ENCODE measurements at regions not wholly inside any gene's neighbourhood (a gene's known extent, or its start where the extent isn't known, plus 50 kb on each side); places are given as distances from the start of the nearest gene placed in this dataset.
A peak's percentile ranks its signal among the peaks of the same experiment; 100 is the strongest.

GRCh38 chr10:2734603-2735002 lies 332.7 kb upstream of the PFKP start:
- DNase-seq (ENCODE audit: low spot score) = no peak
- H3K79me2 ChIP-seq (replicated peaks; ENCODE audit: insufficient read depth) = no peaks in the 10 kb centered on the region
- peaks cover 5% of the 10 kb centered on the region; the same call in 2 of the 3 replicates for H3K4me1 Mint-ChIP-seq
- no peaks in the 10 kb centered on the region for H3F3A ChIP-seq (replicated peaks; ENCODE audit: low read depth)
- H3K9me3 Mint-ChIP-seq = peaks cover 3% of the 10 kb centered on the region; the same call in 2 of the 3 replicates
- no peaks in the 10 kb centered on the region for H3K36me3 Mint-ChIP-seq (ENCODE audit: low read depth)
- H3K4me3 ChIP-seq = no peak overlapping the region
- H2AFZ ChIP-seq = peak overlapping the region; percentile 76; the same call in 1 of the 2 replicates
- H3K27me3 ChIP-seq (ENCODE audit: insufficient read depth) = no peaks in the 10 kb centered on the region
- TF ChIP-seq JUNB (IDR thresholded peaks at IDR 0.05; ENCODE audit: unreplicated experiment) = no peak
- TF ChIP-seq CREB1 (CRISPR knock-in tag; IDR thresholded peaks at IDR 0.05; ENCODE audit: low read depth) = no peak
- TF ChIP-seq, protein P1, sequence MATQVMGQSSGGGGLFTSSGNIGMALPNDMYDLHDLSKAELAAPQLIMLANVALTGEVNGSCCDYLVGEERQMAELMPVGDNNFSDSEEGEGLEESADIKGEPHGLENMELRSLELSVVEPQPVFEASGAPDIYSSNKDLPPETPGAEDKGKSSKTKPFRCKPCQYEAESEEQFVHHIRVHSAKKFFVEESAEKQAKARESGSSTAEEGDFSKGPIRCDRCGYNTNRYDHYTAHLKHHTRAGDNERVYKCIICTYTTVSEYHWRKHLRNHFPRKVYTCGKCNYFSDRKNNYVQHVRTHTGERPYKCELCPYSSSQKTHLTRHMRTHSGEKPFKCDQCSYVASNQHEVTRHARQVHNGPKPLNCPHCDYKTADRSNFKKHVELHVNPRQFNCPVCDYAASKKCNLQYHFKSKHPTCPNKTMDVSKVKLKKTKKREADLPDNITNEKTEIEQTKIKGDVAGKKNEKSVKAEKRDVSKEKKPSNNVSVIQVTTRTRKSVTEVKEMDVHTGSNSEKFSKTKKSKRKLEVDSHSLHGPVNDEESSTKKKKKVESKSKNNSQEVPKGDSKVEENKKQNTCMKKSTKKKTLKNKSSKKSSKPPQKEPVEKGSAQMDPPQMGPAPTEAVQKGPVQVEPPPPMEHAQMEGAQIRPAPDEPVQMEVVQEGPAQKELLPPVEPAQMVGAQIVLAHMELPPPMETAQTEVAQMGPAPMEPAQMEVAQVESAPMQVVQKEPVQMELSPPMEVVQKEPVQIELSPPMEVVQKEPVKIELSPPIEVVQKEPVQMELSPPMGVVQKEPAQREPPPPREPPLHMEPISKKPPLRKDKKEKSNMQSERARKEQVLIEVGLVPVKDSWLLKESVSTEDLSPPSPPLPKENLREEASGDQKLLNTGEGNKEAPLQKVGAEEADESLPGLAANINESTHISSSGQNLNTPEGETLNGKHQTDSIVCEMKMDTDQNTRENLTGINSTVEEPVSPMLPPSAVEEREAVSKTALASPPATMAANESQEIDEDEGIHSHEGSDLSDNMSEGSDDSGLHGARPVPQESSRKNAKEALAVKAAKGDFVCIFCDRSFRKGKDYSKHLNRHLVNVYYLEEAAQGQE (IDR thresholded peaks at IDR 0.05; ENCODE audit: unreplicated experiment) = no peak
- TF ChIP-seq STAT1 (IDR thresholded peaks at IDR 0.05; ENCODE audit: unreplicated experiment) = no peak
- no peak for TF ChIP-seq ZNF114 (CRISPR knock-in tag; IDR thresholded peaks at IDR 0.05)
- TF ChIP-seq ZNF331 (CRISPR knock-in tag; IDR thresholded peaks at IDR 0.05; ENCODE audit: low read depth) = no peak
- H3K27me3 Mint-ChIP-seq (ENCODE audit: insufficient read depth, low read depth, poor library complexity) = no peaks in the 10 kb centered on the region
- 0 out of 2 replicates have a peak, but pooled peaks cover 7% of the 10 kb centered on the region for H3K4me1 ChIP-seq (ENCODE audit: insufficient read depth)
- H3K27ac Mint-ChIP-seq = no peak overlapping the region
- H3K4me3 Mint-ChIP-seq = no peak overlapping the region
- H3K4me2 ChIP-seq = no peak overlapping the region
- H4K20me1 ChIP-seq (replicated peaks; ENCODE audit: insufficient read depth) = no peaks in the 10 kb centered on the region
- no peak for ATAC-seq
- H3K27ac ChIP-seq (ENCODE audit: low read depth) = no peak overlapping the region
- peaks cover 4% of the 10 kb centered on the region; the same call in 1 of the 2 replicates for H3K9me2 ChIP-seq (ENCODE audit: insufficient read depth)
- H3K36me3 ChIP-seq (ENCODE audit: insufficient read depth) = no peaks in the 10 kb centered on the region

DNA sequence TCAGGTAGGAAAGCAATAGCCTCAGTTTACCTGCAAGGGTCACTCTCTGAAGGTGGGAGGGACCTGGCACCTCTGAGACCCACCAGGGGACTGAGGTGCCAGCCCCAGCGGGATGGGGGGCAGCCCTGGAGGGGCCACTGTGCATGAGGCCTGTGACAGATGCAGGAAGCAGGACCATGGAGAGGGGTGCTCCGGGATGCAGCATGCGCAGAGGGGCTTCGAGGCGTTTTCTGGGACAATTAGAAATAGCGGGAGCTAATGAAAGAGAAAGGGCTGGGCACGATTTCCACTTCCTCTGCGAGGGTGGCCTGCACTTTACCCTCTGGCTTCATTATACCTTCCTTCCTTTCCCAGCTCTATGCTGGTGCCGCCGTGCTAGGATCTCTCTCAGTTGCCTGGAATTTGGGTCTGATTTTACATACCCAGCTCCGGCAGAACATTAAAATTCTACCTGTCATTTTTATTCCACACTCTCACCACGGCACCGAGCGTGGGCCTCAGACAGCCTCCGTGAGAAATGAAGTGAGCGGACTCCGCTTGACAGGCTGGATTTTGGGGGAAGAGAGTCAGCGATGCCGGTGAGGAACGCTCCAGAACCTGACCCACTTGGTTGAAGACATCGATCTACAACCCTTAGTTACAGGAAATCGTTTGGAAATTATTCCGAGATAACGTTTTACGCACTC lies 333.9 kb upstream of the PFKP start:
- Mint-ChIP-seq H3K27me3 (ENCODE audit: insufficient read depth, low read depth, poor library complexity) (no peaks in the 10 kb centered on the region), H3K4me1 (peaks cover under 1% of the 10 kb centered on the region; the same call in 2 of the 3 replicates), H3K27ac (no peak overlapping the region), H3K9me3 (peaks cover 3% of the 10 kb centered on the region; the same call in 2 of the 3 replicates), H3K4me3 (no peak overlapping the region), H3K36me3 (ENCODE audit: low read depth) (no peaks in the 10 kb centered on the region)
- Histone ChIP-seq H3K4me1 (ENCODE audit: insufficient read depth) (0 out of 2 replicates have a peak, but pooled peaks cover 2% of the 10 kb centered on the region), H4K20me1 (replicated peaks; ENCODE audit: insufficient read depth) (no peaks in the 10 kb centered on the region), H3F3A (replicated peaks; ENCODE audit: low read depth) (no peaks in the 10 kb centered on the region), H3K36me3 (ENCODE audit: insufficient read depth) (no peaks in the 10 kb centered on the region), H2AFZ (no peak overlapping the region), H3K27ac (ENCODE audit: low read depth) (no peak overlapping the region), H3K4me2 (no peak overlapping the region), H3K9me2 (ENCODE audit: insufficient read depth) (peaks cover 4% of the 10 kb centered on the region; the same call in 1 of the 2 replicates), H3K27me3 (ENCODE audit: insufficient read depth) (no peaks in the 10 kb centered on the region), H3K4me3 (no peak overlapping the region), H3K79me2 (replicated peaks; ENCODE audit: insufficient read depth) (no peaks in the 10 kb centered on the region)
- no peak for ATAC-seq
- TF ChIP-seq STAT1 (IDR thresholded peaks at IDR 0.05; ENCODE audit: unreplicated experiment) = no peak
- TF ChIP-seq, protein P1 (IDR thresholded peaks at IDR 0.05; ENCODE audit: unreplicated experiment) = peak; percentile 54
- DNase-seq (ENCODE audit: low spot score) = no peak
